ENCODE measurements at regions not wholly inside any gene's neighbourhood (a gene's known extent, or its start where the extent isn't known, plus 50 kb on each side); places are given as distances from the start of the nearest gene placed in this dataset.
"Not testable (repeated sequence)": the region's sequence is repeated elsewhere in the genome, so short reads cannot be mapped to it uniquely, and the experiment has no call there.

DNA sequence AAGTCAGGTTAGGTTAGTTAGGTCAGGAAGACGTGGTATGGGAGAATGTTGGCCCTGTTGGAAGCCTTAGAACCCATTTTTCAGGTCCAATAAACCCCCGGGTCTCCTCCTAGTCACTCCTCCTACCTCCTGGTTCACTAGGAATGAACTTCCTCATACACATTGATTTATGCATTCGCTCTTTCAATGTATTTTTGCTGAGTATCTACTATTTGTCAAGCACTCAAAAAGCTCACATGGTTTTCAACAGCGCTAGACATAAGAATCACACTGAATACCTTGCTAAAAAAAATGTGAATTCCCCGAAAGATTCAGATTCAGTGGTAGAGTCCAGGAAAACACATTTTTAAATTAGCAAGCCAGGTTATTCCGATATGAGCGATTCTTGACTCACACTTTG lies 85.8 kb upstream of the LRRN2 start:
- Histone ChIP-seq H3K36me3 (no peaks in the 10 kb centered on the region), H3K4me3 (ENCODE audit: low read depth, low read length) (no peak overlapping the region), H3K27me3 (no peaks in the 10 kb centered on the region), H3K9me3 (no peaks in the 10 kb centered on the region; the same call in 1 of the 2 replicates), H3K4me1 (no peaks in the 10 kb centered on the region)
- no peak for DNase-seq
- TF ChIP-seq CTCF (IDR thresholded peaks at IDR 0.05; ENCODE audit: low read depth, low read length) = no peak

- no peak for TF ChIP-seq CTCF (IDR thresholded peaks at IDR 0.05; ENCODE audit: low read depth, low read length)
- Histone ChIP-seq H3K27me3 (no peaks in the 10 kb centered on the region), H3K9me3 (no peaks in the 10 kb centered on the region), H3K4me1 (no peaks in the 10 kb centered on the region), H3K4me3 (ENCODE audit: low read depth, low read length) (no peak overlapping the region), H3K36me3 (no peaks in the 10 kb centered on the region)
- no peak for DNase-seq
These were observed 87.7 kb upstream of the LRRN2 start for GRCh38 chr1:204773246-204773645.

- no peaks in the 10 kb centered on the region for H3K36me3 ChIP-seq
- no peak for TF ChIP-seq CTCF (IDR thresholded peaks at IDR 0.05; ENCODE audit: low read depth, low read length)
- H3K9me3 ChIP-seq = no peaks in the 10 kb centered on the region
- H3K4me3 ChIP-seq (ENCODE audit: low read depth, low read length) = no peak overlapping the region
- H3K4me1 ChIP-seq = no peaks in the 10 kb centered on the region
- no peaks in the 10 kb centered on the region for H3K27me3 ChIP-seq
- no peak for DNase-seq
These were observed 90.0 kb upstream of the LRRN2 start for GRCh38 chr1:204775546-204775945.

GRCh38 chr1:204777591-204777990 lies 92.1 kb upstream of the LRRN2 start:
- no peak overlapping the region for H3K4me3 ChIP-seq (ENCODE audit: low read depth, low read length)
- no peak for TF ChIP-seq CTCF (IDR thresholded peaks at IDR 0.05; ENCODE audit: low read depth, low read length)
- H3K27me3 ChIP-seq = no peaks in the 10 kb centered on the region

GRCh38 chr1:204780630-204781029 lies 90.0 kb upstream of the NFASC start:
- DNase-seq = no peak
- no peaks in the 10 kb centered on the region for H3K27me3 ChIP-seq
- H3K9me3 ChIP-seq = no peaks in the 10 kb centered on the region
- H3K4me3 ChIP-seq (ENCODE audit: low read depth, low read length) = no peak overlapping the region
- no peaks in the 10 kb centered on the region for H3K4me1 ChIP-seq
- no peaks in the 10 kb centered on the region for H3K36me3 ChIP-seq
- no peak for TF ChIP-seq CTCF (IDR thresholded peaks at IDR 0.05; ENCODE audit: low read depth, low read length)

More at GRCh38 chr1:204777591-204777990, 92.1 kb upstream of the LRRN2 start:
- DNase-seq = no peak
- Histone ChIP-seq H3K4me1 (no peaks in the 10 kb centered on the region), H3K36me3 (no peaks in the 10 kb centered on the region), H3K9me3 (no peaks in the 10 kb centered on the region)

GRCh38 chr1:204782118-204782700 lies 88.5 kb upstream of the NFASC start:
- no peak for DNase-seq
- no peaks in the 10 kb centered on the region for H3K36me3 ChIP-seq
- no peak for TF ChIP-seq CTCF (IDR thresholded peaks at IDR 0.05; ENCODE audit: low read depth, low read length)

DNA sequence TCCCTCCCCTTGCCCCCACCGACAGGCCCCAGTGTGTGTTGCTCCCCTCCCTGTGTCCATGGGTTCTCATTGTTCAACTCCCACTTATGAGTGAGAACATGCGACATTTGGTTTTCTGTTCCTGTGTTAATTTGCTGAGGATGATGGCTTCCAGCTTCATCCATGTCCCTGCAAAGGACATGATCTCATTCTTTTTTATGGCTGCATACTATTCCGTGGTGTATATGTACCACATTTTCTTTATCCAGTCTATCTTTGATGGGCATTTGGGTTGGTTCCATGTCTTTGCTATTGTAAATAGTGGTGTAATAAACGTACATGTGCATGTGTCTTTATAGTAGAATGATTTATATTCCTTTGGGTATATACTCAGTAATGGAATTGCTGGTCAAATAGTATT lies 85.6 kb upstream of the NFASC start:
- not testable (repeated sequence) for H3K27me3 ChIP-seq; H3K36me3 ChIP-seq; H3K4me3 ChIP-seq (ENCODE audit: low read depth, low read length); DNase-seq; H3K4me1 ChIP-seq; H3K9me3 ChIP-seq

More at GRCh38 chr1:204782118-204782700, 88.5 kb upstream of the NFASC start:
- Histone ChIP-seq H3K4me1 (no peaks in the 10 kb centered on the region), H3K27me3 (no peaks in the 10 kb centered on the region), H3K4me3 (ENCODE audit: low read depth, low read length) (no peak overlapping the region), H3K9me3 (no peaks in the 10 kb centered on the region)
